COLO829 (cell line): ENCODE measurements at regions not wholly inside any gene's neighbourhood (a gene's known extent, or its start where the extent isn't known, plus 50 kb on each side); places are given as distances from the start of the nearest gene placed in this dataset.
"Not testable (repeated sequence)": the region's sequence is repeated elsewhere in the genome, so short reads cannot be mapped to it uniquely, and the experiment has no call there.

Source experiments
- DNase-seq: peaks from one replicate; pipeline ENCODE4 v3.0.0; 2012; ENCODE audit warnings: low spot score

DNA sequence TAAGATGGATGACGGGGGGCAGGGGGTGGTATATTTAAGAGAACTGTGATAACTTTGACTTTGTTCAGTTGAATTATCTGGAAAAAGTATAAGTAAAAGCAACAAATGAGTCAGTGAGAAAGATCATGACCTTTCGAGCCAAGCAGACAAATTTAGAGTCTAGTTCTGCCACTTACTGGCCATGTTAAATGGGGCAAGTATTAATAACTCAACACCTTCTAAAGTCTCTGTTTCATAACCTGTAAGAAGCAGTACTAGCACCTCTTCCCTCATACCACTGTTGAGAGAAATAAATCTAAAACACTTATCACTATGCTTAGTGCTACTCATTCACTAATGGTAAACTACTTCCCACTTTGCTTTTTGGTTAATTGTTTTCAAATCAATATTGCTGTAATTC, 604.4 kb upstream of the LRRN3 start:
- DNase-seq = no peak

DNA sequence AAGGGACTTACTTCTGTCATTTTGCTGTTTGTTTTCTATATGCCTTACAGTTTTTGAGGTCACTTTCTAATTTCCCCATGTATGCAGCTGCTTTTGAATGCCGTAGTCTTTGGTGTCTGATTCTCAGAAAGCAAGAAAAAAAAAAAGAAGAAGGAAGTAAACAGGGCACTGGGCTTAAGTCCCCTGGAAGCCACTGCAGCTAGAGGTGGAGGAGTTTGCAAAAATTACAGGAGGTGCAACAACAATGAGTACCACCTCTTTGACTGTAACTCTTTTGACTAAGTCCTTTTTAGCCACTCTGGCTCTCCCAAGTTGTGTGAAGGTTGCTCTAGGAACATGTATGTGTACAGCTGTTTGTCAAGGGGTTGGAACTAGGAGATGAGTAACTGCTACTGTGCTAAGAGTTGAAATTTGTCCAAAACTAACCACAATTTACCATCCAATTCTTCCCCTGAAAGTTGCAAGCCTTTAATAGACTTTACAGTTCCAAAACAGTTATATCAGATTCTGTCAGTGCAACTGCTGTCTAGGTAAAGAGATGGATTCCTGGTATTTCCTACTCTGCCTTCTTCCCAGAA, 588.0 kb upstream of the LRRN3 start:
- DNase-seq = no peak

DNA sequence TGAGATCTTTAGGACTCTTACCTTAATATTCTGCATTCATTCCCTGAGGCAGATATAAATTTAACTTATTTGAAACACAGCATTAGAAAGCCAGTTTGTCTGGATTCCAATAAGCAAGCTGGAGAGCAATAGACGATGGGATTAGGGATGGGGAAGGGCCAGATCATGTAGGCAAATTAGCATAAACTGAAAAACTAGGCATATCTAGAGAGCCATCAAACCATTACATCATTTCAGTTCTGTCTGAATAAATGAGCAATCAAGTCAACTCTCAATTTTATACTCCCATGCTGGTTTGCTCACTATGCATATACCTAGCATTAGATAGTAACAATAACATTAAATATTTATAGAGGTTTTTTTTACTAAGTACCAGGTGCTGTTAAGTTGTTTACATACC, 583.6 kb upstream of the LRRN3 start:
- DNase-seq = no peak

DNA sequence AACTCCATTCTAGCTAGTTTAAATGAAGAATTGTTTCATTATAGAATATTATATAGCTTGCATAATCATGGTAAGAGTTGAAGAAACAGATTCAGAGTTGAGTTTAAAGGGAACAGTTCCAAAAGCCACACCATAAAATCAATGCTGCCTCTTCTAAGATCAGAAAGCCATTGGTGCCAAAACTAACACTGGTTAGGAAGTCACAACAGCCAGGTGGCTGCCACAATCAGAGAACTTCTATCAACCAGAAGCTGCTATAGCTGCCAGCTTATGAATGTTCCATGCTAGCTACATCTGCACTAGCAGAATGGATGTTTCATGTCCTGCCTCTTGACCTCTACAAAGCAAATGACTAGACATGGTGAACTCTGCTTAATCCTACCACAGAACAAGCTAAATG, 583.1 kb upstream of the LRRN3 start:
- DNase-seq = no peak

DNA sequence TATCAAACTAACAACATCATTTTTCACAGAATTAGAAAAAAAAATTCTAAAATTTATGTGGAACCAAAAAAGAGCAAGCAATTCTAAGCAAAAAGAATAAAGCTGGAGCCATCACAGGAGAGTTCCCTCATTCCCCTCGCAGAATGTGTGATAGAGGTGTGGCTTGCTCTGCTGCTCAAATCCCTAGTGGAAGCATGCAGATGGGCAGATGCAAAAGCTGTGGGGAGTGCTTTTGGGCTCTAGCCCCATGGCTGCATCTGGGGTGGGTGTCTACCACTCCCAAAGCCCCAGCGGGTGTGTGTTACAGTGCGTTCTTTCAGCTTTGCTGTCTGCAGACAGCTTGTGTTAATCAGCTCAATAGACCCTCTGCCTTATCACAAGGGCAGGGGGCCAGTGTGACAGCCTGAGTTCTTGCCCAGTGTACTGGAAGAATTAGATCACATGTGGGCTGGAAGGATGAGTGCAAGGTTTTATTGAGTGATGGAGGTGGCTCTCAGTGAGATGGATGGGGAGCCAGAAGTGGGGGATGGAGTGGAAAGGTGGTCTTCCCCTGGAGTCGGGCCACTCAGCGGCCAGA, 575.9 kb upstream of the LRRN3 start:
- not testable (repeated sequence) for DNase-seq

DNA sequence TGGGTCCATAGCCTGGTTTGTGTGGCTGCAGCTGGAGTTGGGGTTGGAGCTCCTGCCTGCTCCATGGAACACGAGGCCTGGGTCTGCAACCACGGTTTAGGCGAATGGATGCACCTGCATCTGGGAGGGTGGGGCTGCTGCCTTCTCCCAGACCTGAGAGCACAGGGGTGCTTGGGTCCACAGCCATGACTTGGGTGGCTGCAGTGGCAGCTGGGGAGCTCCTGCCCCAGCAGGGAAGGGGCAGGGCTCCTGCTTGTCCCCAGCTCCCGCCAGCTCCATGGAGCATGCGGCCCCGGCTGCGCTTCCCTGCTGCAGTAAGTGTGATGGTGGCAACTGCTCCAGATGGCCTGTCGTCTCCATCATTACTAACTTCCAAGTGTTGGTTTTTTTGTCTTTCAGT, 571.1 kb upstream of the LRRN3 start:
- DNase-seq = no peak

DNA sequence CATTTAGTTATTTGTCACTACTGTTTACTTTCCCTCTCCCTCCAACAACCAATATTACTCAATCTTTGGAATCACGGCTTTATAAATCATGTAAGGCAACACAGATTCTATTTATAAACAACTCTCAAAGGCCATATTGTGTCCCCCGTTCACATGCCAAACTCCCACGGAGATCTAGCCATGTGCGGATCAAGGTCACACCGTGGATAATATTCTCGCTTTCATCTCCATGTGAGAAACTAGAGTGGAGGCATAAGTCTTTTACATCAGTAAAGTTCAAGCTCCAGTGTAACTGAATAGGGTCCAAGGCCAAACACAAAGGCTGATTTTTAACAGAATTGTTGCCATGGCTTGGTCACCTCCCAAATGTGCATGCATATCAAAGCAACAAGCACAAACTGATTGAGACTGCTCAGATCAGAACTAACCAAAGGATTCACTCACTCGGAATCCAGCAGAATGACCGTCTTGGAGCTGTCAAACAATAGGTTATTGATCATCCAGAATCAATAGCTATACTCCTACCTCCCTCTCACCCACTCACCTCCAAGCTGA, 569.5 kb upstream of the LRRN3 start:
- peak; percentile 50 for DNase-seq

DNA sequence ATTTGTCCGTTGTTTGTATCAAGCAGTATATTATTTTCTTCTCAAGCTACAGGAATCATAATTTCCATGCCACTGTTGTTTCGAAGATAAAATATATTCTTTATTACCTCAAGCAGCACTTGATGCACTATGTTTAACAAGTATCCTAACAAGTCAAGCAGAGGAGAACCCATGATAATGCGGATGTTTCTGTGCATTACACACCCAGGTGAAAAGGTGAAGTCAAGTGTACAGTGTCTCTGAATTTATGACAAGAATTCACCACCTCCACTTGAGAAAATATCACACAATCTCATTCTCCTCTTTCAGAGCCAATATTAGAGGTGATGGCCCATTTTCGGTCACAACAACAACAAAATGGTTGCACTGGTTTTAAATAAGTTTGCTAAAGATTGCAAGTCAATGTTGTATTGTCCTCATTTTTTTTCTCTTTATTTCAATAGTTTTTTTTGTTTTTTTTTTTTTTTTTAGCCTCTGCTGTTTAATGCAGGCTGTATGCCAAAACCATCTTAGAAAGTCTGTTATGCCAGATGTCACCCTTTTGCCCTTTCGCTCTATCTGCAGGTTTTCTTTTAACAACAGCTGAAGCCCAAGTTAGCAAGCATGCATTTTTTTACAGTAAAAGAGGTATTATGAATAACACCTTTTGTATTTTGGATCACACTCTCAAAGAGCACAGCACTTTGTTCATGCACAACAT, 568.7 kb upstream of the LRRN3 start:
- peak; percentile 53 for DNase-seq

DNA sequence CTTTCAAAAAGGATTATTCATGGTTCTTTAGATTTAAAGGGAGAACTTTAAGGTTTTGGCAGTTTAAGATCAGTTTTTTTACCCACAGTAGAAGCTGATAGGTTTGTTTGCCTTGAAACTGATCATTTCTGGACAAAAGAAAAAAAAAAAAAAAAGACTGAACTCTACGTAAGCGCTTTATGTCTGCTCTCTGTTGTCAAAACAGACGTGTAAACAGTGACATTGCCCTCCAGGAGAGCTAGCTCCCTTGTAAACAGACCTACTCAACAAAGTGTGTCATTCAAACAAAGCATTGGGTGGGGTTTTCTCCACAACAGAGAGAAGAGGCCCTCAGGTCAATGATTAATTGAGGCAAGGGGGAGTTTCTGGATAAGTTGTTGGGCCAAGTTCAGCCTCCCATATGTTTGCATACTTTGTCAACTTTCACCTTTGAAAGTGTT, 568.1 kb upstream of the LRRN3 start:
- DNase-seq = no peak

DNA sequence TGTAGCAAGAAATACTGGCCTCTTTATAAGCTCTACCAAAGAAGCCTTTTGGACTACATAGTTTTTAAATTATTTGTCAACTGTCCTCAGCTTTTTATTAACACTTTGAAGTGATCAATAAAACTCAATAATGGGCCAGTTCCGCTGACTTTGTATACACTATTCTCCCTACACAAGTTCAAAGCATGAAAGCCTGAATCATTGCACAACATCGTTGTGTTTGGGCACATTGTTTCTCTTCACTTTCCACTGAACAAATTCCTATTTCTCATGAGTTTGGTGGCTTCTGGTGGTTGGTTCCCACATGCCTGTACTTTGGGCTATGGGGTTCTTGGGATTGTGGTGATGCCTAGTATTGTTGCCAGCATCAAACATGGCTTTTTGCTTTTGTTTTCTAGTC, 561.8 kb upstream of the LRRN3 start:
- DNase-seq = no peak

DNA sequence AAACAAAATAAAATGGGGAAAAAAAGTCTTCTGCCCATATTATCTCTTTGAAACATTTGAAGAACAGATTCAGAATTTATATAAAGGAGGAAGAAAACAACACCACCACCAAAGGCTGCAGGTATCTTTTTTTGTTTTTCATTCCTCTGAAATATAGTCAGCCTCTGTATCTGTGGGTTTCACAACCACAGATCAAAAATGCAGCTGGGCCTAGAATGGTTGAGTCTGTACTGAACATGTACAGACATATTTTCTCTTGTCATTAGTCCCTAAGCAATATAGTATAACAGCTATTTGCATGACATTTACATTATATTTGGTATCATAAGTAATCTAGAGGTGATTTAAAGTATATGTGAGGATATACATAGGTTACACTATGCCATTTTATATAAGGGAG, 559.7 kb upstream of the LRRN3 start:
- no peak for DNase-seq

DNA sequence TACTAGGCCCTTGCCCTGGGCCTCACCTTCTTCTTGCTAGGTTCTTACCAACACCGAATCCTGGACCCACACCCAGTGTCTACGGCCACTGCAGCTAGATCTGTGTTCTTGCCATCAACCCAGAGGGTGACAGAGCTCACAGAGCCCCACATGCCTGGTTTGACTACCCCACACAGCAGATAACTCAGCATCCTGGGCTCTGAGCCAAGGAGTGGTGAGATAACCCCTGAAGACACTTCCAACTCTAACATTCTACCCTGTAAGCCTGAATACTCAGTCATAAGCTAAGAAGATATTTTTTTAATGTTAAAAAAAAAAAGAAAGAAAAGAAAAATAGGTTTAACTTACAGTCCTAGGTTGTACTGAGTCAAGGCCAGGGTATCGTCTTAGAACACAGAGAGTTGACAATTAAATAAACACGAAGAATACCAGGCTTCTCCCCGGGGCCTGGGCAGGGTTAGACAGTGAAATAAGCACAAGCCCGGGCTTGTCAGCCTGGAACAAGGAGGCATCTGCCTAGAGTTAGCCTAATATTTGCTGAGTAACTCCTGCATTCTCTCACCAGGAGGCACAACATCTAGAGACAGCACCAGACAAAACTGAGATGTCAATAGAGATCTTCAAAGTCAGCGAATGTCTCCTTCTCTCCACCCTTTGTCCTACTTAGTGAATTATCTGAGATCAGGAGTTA, 556.5 kb upstream of the LRRN3 start:
- no peak for DNase-seq

DNA sequence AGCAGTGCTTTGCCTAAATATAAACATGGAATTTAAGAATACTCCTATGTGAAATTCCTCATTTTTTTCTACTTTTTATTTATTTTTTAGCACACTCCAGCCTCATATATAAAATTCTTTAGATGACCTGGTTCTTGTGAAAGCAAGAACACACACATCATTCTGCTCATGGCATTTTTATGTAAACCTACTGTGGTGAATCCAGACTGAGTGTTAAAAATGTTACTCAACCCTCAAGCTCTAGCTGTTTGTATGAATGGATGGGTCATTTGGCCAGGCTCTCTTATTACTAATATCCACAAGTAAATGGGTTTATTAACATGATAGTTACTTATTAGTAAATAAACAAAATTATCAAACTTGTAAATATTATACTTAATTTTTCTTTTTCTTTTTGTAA, 551.7 kb upstream of the LRRN3 start:
- no peak for DNase-seq

DNA sequence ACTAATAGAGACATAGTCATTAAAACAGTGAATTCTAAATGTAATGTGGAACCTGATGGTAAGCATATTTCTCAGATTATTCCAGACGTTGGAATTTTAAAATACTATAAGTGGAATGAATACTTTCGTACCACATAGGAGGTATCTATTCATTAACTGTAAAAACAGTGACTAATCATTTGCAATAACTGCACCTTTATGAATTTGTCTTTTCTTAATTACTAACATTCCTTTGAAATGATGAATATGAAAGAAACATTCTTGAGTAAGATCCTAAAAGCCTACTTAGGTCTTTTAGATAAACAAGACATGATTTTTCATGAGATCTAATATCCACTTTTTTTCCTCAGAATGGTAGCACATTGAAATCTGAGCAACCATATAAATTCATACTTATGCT, 549.0 kb upstream of the LRRN3 start:
- DNase-seq = no peak

DNA sequence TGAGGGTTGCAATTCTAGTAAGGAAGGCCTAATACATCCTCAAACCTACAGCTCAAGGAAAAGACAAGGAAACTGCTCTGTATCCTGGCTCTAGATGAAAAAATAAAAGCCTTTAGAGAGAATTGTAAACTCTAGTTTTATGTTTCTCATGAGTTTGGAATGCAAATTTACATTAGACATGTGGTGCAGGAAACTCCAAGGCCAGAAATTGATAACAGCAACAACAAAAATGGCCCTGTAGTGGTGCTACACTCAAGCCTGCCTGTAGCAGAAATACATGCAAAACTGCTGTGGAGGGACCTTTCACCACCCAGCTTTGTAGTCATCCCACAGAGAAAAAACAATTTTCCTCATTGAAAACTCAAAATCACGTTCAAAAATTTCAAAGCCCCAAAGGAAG, 546.7 kb upstream of the LRRN3 start:
- DNase-seq = no peak

DNA sequence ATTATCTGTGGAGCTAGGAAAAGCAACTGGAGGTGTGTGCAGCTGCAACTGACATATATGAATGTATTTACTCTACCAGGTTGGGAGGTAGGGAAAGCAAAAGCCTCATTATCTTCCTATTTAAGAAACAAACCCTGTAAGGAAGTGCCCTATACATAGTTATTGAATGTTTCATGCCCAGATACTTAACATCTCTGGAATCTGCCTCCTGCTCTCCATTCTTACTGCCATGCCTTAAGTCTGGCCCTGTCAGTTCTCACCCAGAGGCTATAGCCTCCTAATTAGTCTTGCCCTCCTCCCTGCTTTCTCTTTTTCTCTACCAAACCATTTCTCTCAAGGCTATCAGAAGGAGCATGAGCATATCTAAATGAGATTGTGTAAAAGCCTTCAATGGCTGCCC, 542.6 kb upstream of the LRRN3 start:
- DNase-seq = no peak

DNA sequence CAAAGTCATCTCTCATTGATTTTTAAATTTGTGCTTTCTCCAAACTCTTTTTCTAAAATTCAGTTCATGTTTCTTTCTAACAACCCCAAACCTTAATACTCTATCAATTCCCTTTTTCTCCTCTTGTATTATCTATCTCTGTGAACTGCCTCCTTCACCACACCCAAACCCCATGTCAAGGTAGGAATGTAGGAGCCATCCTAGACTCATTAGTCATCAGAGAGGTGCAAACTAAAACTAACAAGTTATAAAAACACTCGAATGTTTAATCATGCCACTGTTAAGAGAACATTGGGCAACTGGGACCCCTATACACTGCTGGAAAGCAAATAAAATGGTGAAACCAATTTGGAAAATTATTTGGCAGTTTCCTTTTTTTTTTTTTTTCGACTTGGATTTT, 533.8 kb upstream of the LRRN3 start:
- DNase-seq = no peak

DNA sequence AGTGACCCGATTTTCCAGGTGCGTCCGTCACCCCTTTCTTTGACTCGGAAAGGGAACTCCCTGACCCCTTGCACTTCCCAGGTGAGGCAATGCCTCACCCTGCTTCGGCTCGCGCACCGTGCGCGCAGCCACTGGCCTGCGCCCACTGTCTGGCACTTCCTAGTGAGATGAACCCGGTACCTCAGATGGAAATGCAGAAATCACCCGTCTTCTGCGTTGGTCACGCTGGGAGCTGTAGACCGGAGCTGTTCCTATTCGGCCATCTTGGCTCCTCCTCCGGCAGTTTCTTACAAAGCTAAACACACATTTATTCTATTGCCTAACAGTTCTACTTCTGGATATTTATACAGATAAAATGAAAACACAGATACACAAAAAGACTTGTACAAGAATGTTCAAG, 527.6 kb upstream of the LRRN3 start:
- not testable (repeated sequence) for DNase-seq

DNA sequence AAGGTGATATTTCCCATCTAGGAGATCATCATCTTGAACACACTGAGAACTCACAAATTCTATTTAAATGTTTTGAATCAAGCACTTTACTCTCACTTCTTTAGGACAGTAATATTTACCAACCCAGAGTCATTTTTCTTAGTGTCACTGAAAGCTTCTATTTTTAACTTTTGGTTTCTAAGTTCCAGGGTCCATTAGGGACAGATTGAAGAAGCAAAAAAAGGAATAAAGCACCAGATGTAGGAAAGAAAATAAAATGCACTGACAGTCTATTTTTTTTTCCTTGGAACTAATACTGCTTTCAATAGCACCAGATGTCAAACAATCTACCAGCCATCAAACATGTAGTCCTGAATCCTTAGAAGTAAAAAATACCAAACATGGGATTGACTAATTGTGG, 526.7 kb upstream of the LRRN3 start:
- no peak for DNase-seq

DNA sequence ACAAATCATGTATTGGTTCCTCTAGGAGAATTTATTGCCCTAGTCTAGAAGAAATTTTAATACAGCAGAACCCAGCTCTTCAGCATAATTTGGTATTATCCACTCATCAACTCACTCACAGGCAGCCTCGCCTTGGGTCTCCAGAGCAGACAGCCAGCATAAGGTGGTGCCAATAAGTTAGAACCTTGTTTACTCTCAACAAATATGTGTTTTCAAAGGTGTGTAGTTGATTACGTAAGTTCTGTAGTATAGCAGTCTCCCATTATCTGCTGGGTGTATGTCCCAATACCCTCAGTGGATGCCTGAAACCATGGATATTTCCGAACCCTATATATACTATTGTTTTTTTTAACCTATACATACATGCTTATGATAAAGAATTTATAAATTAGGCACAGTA, 522.5 kb upstream of the LRRN3 start:
- DNase-seq = no peak

DNA sequence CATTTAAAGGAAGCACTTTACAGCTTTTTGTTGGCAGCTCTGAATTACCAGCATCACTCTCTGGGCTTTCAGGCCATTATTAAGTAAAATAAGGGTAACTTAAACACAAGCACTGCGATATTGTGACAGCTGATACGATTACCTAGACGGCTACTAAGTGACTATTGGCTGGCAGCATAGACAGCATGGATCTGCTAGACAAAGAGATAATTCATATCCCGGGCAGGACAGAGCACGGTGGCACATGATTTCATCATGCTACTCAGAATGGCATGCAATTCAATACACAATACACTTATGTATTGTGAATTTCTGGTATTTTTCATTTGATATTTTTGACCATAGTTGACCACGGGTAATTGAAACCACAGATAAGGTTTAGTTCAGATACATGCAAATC, 522.0 kb upstream of the LRRN3 start:
- DNase-seq = peak; percentile 72

DNA sequence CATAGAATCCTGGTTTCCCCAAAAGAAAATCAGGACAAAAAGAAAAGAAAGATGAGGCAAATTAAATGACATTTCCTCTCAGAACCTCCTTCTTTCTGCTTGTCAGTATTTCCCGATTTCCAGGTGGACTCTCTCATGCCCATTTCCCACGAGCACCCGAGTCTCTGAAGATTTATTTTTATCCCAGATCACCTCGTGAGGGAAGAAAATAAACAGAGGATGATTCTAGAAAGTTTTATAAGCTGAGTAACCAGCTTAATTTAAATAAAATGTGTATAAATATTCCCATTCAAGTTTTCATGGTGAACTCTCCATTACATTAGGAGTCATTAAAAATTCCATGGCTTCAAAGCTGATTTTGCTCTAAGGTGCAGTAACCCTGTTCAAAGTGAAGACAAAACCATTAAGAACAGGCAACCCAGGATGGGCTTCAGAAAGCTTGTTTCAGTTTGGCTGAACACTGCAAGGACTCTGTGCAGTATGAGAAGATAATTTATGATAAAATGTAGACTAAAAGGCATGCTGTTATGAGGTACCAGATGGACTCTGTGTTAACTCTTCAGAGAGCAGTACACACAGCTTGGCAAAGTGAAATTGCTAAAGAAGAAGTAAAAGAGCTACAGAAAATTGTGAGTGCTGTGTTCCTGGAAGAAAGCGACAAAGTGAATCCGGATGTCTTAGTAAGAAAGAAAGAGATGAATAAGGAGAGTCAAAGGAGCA, 521.3 kb upstream of the LRRN3 start:
- peak; percentile 6 for DNase-seq
